GM18909 (cell line): ENCODE measurements at regions not wholly inside any gene's neighbourhood (a gene's known extent, or its start where the extent isn't known, plus 50 kb on each side); places are given as distances from the start of the nearest gene placed in this dataset.
"Not testable (repeated sequence)": the region's sequence is repeated elsewhere in the genome, so short reads cannot be mapped to it uniquely, and the experiment has no call there.

Source experiments
- ATAC-seq: cut with Tn5 transposase; IDR thresholded peaks from one replicate; pipeline ENCODE4 v1.9.1; 2021; ENCODE audit warnings: mild to moderate bottlenecking; ENCODE audit not compliant: unreplicated experiment, poor library complexity

DNA sequence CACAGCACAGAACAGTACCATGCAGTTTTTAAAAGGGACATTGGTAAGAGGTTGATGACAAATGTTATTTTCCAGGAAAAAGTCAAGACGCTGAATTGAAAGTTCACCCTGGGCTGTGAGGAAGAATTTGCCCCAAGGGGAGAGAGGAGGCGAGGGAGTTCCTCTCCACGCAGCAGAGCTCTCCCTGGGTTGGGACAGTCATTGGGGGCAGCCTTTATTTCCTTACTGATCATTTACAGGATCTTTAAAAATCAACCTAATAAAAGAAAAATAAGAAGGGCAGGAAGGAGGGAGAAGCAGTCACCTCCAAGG lies 49.9 kb upstream of the WNT7B start:
- ATAC-seq: no peak

DNA sequence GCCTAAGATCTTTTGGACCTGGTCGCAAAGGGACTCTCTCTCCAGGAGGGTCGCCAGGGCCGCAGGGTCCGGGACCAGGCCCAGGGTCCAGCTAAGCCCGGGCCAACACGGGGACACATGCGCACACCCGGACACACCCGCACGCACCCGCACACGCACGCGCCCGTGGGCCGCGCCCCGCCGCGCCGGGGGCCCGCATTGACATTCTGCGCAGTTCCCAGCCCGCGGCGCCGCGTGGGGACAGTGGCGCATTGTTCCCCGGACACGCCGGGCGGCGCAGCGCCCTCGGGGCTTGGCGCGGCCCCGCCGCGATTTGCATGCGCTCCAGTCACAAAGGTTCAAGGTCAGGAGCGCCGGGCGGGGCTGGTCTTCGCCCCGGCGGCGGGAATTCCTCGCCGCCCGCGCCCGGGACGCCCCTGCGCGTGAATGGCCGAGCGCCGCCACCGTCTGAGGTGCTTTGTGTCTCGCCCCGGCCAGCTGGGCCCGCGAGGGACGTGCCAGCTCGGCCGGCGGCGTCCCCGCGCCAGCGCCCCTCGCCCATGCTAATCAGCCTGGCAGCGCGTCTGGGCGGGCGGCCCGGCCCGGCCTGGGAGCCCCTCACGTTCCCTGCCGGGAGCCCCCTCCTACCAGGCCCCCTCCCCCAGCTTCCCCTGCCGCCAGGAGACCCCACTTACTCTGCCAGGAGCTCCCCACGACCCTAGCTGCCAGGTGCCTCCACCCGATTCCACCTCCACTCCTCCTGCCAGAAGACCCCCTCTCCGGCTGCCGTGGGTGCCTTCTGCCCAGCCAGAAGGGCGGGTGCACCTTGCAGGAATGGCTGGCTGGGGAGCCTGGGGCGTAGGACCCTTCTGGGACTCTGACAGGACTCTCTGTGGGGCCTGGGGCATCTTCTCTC lies 50.5 kb upstream of the WNT7B start:
- ATAC-seq: no peak

DNA sequence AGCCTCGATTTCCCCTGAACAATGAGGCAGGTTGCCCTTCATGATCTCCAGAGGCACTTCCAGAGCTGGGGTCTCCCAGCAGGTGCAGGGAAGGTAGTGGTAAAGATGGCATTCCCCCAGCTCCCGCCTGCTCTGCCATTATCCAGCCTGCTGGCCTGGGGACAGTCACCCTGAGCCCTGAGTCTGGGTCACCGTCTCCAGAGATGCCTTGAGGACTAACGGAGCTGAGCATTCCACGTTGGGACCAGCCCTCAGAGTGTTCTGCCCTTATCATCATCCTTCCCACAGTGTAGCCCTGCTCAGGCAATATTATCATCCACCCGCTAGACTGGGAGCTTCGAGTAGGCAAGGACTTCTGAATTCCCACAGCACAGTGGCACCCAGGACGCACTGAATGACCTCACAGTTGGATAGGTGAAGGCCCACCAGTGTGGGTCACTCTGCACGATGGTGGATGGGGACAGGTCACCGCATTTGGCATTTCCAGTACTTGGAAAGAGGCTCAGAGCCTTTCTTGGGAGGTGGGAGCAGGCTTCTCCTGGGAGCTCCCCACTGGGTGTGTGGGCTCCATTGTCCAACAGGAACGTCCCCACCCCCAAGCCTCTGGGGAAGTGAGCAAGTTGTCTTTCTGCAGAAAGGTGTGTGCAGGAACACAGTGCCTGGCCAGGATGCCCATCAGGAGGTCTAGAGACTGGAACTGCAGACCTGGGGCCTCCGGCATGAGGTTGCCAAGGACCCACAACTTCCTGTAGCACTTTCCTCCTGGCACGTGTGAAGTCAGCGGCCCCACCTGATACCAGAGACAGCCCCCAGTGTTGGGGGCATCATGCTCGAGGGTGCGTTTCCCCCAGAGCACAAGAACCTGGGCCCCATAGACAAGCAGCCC lies 51.4 kb upstream of the WNT7B start:
- ATAC-seq: no peak

- ATAC-seq: no peak
These were observed 52.1 kb upstream of the WNT7B start for GRCh38 chr22:46029036-46029435.

- ATAC-seq: no peak
These were observed 52.7 kb upstream of the WNT7B start for GRCh38 chr22:46029574-46030200.

DNA sequence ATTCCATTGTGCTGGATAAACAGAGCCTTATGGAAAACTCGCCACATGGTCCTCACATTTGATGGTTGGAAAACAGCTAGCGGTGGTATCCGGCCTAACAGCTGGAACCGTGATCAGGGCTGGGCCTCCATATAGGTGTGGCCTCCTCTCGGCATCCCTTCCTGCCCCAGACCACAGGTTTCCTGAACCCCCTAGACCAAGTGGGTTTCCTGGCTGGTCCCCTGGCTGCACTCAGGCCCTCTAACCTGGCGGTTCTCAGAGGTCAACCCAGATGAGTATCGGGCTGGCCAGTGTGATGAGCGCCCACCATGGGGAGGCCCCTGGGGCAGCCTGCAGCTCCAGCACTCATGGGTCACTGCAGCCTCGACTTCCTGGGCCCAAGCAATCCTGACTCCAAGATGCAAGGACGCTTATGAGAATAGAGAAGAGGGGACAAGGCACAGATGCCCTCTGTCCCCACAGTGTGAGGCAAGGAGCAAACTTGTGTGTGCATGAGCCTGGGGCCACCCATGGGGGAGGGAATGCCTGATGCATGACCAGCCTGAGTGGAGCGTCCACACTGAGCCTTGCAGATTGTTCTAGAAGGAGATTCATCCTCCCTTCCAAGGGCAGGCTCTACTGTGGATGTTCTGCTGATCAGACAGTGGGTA lies 53.4 kb upstream of the WNT7B start:
- no peak for ATAC-seq

- no peak for ATAC-seq
These were observed 54.1 kb upstream of the WNT7B start for GRCh38 chr22:46031066-46031465.

- ATAC-seq: no peak
These were observed 54.6 kb upstream of the WNT7B start for GRCh38 chr22:46031557-46031956.

GRCh38 chr22:46031965-46032851 lies 55.2 kb upstream of the WNT7B start:
- ATAC-seq: no peak

DNA sequence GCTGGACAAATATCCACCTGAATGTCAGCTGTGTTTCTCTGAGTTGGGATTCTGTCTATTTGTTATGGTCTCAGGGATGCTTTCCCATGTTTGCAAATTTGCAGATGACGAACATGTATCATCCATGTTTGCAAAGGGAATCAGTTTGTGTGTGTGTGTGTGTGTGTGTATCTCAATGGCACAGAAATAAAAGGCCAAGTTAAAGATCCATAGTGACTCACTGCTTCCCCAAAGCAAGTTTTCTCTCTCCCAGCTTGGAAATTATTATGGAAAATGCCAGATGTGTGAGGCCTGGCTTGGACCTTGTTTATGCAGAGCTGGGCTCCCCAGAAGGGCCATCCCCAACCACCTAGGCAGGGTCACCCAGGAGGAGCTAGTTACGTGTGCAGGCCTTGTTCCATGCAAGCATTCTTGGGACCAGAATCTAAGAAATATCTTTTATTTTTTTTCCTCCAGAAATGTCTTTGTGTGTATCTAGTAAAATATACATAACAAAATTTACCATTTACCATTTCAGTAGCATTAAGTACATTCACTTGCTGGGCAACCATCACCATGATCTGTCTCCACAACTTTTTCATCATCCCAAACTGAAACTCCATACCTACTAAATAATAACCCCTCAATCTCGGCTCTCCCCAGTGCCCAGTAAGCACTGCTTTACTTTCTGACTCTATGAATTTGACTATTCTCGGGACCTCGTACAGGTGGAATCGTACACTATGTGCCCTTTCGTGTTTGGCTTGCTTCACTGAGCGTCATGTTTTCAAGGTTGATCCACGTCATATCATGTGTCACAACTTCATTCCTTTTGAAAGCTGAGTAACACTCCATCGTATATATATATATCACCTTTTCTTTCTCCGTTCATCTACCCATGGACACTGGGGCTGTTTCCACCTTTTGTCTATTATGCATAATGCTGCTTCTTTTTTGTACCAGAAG lies 56.6 kb upstream of the WNT7B start:
- no peak for ATAC-seq

DNA sequence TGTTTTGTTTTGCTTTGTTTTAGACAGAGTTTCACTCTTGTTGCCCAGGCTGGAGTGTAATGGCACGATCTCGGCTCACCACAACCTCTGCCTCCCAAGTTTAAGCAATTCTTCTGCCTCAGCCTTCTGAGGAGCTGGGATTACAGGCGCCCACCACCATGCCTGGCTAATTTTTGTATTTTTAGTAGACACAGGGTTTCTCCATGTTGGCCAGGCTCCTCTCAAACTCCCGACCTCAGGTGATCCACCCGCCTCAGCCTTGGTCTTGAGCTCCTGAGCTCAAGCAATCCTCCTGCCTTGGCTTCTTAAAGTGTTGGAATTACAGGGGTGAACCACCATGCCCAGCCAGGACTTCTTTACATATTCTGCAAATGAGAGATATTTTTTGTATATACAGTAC lies 57.5 kb upstream of the WNT7B start:
- not testable (repeated sequence) for ATAC-seq

DNA sequence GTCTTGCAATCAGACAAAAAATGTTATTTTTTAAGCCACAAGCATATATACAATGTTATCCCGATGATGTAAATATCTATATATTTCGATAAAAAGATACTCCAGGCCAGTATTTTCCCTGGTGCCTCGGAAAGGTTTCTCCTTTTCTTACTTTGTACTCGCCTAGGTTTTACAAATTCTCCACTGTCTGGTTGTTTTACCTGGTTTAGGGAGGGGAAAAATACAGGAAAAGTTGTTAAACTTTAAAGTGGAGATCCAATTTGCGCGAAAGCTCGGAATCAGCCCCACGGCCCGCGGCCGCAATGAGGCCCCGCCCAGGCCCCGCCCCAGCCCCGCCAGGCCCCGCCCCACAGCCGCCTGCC lies 58.4 kb upstream of the WNT7B start:
- ATAC-seq: no peak

GRCh38 chr22:46035742-46036557 lies 59.0 kb upstream of the WNT7B start:
- ATAC-seq: peak; percentile 96

DNA sequence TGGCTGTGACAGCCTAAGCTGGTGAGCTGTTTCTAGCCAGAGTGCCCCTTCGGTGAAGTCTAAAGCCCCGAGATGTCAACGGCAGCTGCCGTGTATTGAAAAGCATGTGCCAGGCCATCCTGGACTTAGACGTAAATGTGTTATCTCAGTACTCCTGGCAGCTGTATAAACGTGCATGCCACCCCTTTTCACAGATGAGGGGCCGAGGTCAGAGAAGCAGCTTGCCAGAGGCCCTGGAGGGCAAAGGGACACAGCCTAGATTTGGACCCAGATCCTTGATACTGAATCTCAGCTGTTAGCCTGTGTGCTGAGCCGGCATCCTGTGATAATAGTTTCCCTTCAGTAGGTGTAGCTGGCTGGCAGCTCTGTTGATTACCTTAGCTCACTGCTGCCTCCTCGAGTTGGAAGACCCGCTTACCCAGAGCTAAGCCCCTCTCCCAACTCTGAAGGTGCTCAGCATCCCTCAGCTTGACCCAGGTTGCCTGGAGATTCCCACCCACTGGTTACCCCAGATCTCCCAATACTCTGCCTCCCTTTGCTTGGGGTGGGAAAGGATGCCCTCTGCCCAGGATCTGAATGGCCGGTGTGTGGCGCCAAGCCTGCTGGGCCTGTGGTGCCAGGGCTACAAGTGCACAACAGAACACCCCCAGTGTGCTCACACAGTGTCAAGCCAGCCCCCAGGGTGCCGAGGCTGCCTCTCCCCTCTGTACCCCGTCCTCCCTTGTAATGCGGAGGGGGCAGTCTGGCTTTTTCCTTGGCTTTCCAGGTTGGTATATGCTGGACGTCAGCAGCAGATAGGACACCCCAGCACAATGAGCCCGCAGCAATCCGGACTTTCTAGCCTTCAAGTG lies 59.8 kb upstream of the WNT7B start:
- no peak for ATAC-seq

GRCh38 chr22:46038174-46038487 lies 61.2 kb upstream of the WNT7B start:
- ATAC-seq: no peak

DNA sequence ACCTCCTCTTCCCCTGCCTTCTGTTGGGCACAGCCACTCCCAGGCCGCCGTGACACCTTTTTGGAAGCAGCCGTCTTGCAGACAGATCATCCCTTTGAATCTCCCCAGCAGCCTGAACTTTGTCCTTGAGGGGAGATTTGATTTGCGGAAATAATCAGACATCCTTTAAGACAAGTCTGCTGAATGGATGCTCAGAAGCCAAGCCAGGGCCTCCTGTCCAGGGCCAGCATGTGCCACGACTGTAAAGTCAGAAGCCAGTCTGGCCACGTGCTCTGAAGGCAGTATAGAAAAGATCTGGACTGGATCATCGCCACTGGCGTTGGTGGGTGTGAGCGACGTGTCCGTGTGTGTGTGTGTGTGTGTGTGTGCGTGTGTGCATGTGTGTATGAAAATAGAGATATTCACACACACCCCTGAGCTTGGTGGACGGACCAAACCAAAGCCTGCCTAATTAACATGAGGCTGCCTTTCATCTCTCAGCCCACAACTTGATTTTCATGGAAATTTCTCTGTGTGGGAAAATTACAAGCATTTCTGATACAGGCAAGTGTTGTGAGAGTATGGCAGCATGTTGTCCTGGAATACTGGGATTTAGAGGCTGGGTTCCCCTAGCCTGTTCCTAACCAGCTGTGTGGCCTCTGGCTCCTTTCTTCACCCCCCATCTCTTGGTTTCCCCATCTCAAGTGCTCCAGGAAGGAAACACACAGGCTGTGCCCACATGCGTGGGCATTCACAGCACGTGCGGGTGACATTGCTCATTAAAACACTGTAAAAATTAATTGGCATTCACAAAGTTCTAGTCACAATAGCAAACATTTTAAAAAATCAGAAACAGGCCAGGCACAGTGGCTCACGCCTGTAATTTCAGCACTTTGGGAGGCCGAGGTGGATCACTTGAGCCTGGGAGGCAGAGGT lies 61.8 kb upstream of the WNT7B start:
- no peak for ATAC-seq
